ENCODE measurements at regions not wholly inside any gene's neighbourhood (a gene's known extent, or its start where the extent isn't known, plus 50 kb on each side); places are given as distances from the start of the nearest gene placed in this dataset.

DNA sequence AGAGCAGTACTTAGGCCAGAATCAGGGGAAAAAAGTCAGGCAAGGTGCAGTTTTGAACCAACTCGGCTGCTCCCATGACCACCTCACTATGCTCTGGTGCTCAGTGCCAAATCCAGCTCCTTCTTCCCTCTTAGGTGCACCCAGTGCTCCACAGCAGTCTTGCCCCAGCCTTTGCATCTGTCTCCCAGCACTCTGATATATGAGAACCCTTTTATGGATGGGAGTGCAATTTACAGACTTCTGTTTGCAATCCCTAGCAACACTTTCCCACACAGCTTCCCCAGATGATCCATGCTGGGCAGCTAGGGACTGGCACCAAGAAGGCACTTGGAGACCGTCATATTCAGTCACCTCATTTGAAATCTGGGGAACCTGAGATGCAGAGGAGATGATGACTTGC lies 267.9 kb upstream of the CCL2 start (continued):
- TF ChIP-seq EZH2 (IDR thresholded peaks at IDR 0.05; ENCODE audit: borderline replicate concordance, control insufficient read depth, low read depth, low read length) (no peak), SPI1 (IDR thresholded peaks at IDR 0.05; ENCODE audit: borderline replicate concordance, insufficient read depth, low read depth, low read length) (no peak), ZNF384 (IDR thresholded peaks at IDR 0.05; ENCODE audit: borderline replicate concordance, low read depth, low read length) (no peak), TCF12 (IDR thresholded peaks at IDR 0.05; ENCODE audit: low read depth, low read length) (no peak)
- TF ChIP-seq, protein P1, sequence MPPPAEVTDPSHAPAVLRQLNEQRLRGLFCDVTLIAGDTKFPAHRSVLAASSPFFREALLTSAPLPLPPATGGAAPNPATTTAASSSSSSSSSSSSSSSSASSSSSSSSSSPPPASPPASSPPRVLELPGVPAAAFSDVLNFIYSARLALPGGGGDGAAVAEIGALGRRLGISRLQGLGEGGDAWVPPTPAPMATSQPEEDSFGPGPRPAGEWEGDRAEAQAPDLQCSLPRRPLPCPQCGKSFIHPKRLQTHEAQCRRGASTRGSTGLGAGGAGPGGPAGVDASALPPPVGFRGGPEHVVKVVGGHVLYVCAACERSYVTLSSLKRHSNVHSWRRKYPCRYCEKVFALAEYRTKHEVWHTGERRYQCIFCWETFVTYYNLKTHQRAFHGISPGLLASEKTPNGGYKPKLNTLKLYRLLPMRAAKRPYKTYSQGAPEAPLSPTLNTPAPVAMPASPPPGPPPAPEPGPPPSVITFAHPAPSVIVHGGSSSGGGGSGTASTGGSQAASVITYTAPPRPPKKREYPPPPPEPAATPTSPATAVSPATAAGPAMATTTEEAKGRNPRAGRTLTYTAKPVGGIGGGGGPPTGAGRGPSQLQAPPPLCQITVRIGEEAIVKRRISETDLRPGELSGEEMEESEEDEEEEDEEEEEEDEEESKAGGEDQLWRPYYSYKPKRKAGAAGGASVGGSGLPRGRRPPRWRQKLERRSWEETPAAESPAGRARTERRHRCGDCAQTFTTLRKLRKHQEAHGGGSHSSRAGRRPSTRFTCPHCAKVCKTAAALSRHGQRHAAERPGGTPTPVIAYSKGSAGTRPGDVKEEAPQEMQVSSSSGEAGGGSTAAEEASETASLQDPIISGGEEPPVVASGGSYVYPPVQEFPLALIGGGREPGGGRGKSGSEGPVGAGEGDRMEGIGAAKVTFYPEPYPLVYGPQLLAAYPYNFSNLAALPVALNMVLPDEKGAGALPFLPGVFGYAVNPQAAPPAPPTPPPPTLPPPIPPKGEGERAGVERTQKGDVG (CRISPR knock-in tag; IDR thresholded peaks at IDR 0.05), result no peak

DNA sequence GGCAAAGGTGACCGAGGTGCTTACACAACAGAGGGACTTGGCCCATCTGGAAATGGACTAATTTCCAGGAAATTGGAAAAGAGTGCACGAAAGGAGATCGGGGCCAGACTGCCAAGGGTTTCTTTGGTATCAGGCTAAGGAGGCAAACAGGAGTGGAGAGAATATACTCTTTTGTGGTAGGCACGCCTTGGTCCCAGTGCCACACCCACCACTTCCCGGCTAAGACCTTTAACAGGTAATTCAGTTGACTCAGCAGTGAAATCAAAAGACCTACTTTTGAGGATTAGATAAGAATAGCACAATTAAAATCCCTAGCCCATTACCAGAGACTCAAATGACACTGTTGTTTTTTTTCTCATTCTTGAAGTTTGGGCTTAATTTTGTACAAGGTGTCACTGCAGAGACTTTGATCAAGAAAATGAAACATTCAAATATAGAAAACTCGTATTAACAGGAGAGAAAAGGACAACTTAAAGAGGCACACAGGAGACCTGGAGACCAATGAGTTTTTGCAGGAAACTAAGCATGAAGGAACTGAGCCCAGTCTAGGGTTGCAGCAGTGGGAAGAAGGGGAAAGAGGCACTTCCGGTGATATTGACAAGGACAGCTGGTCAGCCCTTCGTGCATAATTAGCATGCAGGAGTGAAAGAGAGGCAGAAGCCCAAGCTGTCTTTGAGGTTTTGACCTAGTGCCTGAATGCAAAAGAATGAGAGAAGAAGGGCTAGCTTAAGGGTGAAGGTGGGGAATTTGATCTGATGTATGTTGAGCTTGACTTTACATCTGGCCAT lies 265.5 kb upstream of the CCL2 start:
- ATAC-seq (no peak), DNase-seq (ENCODE audit: low read depth, low spot score) (no peak), FAIRE-seq (no peak)
- no peak overlapping the region for H3K9ac ChIP-seq (ENCODE audit: control insufficient read depth, insufficient read depth, low read length)
- no peak overlapping the region for H3K4me2 ChIP-seq (ENCODE audit: control insufficient read depth, insufficient read depth)
- no peaks in the 10 kb centered on the region for H3K9me3 ChIP-seq (replicated peaks; ENCODE audit: control insufficient read depth, insufficient read depth, low read length)
- no peaks in the 10 kb centered on the region for H4K20me1 ChIP-seq (ENCODE audit: control insufficient read depth, insufficient read depth)
- H3K27ac ChIP-seq (ENCODE audit: control insufficient read depth, insufficient read depth), result no peak overlapping the region
- no peak overlapping the region for H3K4me3 ChIP-seq
- no peak overlapping the region for H2AFZ ChIP-seq (ENCODE audit: control insufficient read depth, low read depth, low read length)
- ChIA-PET POLR2A (no interaction called here), RAD21 (ENCODE audit: unreplicated experiment) (no interaction called here), CTCF (no interaction called here), SMC1A (ENCODE audit: uncharacterized antibody, unreplicated experiment) (no interaction called here)
- no peaks in the 10 kb centered on the region for H3K4me1 ChIP-seq (ENCODE audit: control insufficient read depth, insufficient read depth, low read length)
- no TSS peak for BruUV-seq (replicated peaks)
- WGBS (ENCODE audit: insufficient coverage, insufficient replicate concordance, low lambda C conversion rate, missing lambda C conversion rate), result 36% methylated on average over 8 of the region's 8 CpGs
- H3K36me3 ChIP-seq (ENCODE audit: control insufficient read depth in 2 of 2, insufficient read depth in 2 of 2, low read length in 1 of 2), result no peaks in the 10 kb centered on the region
- H3K27me3 ChIP-seq (replicated peaks in 1 of 2; ENCODE audit: control insufficient read depth in 2 of 2, insufficient read depth in 2 of 2, low read length in 1 of 2), result no peaks in the 10 kb centered on the region
- H3K79me2 ChIP-seq (ENCODE audit: control insufficient read depth, insufficient read depth, low read length), result no peaks in the 10 kb centered on the region
- in situ Hi-C loops (cut with MboI) (no loop called here), intact Hi-C loops (cut with micrococcal nuclease; ENCODE audit: unreplicated experiment) (no loop called here)
- TF ChIP-seq RCOR1 (conservative IDR thresholded peaks at IDR 0.05; ENCODE audit: low read depth, low read length) (no peak), EED (IDR thresholded peaks at IDR 0.05; ENCODE audit: low read depth) (no peak)
- TF ChIP-seq, protein P2, sequence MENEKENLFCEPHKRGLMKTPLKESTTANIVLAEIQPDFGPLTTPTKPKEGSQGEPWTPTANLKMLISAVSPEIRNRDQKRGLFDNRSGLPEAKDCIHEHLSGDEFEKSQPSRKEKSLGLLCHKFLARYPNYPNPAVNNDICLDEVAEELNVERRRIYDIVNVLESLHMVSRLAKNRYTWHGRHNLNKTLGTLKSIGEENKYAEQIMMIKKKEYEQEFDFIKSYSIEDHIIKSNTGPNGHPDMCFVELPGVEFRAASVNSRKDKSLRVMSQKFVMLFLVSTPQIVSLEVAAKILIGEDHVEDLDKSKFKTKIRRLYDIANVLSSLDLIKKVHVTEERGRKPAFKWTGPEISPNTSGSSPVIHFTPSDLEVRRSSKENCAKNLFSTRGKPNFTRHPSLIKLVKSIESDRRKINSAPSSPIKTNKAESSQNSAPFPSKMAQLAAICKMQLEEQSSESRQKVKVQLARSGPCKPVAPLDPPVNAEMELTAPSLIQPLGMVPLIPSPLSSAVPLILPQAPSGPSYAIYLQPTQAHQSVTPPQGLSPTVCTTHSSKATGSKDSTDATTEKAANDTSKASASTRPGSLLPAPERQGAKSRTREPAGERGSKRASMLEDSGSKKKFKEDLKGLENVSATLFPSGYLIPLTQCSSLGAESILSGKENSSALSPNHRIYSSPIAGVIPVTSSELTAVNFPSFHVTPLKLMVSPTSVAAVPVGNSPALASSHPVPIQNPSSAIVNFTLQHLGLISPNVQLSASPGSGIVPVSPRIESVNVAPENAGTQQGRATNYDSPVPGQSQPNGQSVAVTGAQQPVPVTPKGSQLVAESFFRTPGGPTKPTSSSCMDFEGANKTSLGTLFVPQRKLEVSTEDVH (IDR thresholded peaks at IDR 0.05; ENCODE audit: low read depth, partially characterized antibody), result no peak
- TF ChIP-seq, protein P3, sequence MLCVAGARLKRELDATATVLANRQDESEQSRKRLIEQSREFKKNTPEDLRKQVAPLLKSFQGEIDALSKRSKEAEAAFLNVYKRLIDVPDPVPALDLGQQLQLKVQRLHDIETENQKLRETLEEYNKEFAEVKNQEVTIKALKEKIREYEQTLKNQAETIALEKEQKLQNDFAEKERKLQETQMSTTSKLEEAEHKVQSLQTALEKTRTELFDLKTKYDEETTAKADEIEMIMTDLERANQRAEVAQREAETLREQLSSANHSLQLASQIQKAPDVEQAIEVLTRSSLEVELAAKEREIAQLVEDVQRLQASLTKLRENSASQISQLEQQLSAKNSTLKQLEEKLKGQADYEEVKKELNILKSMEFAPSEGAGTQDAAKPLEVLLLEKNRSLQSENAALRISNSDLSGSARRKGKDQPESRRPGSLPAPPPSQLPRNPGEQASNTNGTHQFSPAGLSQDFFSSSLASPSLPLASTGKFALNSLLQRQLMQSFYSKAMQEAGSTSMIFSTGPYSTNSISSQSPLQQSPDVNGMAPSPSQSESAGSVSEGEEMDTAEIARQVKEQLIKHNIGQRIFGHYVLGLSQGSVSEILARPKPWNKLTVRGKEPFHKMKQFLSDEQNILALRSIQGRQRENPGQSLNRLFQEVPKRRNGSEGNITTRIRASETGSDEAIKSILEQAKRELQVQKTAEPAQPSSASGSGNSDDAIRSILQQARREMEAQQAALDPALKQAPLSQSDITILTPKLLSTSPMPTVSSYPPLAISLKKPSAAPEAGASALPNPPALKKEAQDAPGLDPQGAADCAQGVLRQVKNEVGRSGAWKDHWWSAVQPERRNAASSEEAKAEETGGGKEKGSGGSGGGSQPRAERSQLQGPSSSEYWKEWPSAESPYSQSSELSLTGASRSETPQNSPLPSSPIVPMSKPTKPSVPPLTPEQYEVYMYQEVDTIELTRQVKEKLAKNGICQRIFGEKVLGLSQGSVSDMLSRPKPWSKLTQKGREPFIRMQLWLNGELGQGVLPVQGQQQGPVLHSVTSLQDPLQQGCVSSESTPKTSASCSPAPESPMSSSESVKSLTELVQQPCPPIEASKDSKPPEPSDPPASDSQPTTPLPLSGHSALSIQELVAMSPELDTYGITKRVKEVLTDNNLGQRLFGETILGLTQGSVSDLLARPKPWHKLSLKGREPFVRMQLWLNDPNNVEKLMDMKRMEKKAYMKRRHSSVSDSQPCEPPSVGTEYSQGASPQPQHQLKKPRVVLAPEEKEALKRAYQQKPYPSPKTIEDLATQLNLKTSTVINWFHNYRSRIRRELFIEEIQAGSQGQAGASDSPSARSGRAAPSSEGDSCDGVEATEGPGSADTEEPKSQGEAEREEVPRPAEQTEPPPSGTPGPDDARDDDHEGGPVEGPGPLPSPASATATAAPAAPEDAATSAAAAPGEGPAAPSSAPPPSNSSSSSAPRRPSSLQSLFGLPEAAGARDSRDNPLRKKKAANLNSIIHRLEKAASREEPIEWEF (IDR thresholded peaks at IDR 0.05; ENCODE audit: insufficient replicate concordance, low read depth, low read length), result no peak

All from GM12878 (cell line).